Mesendoderm (in vitro differentiated cells): ENCODE measurements at regions not wholly inside any gene's neighbourhood (a gene's known extent, or its start where the extent isn't known, plus 50 kb on each side); places are given as distances from the start of the nearest gene placed in this dataset.

Experiments
- DNase-seq: peaks from one replicate; pipeline ENCODE4 v3.0.0; 2013
- H2AK5ac ChIP-seq: 2 replicates; pipeline ENCODE4 v1.6.1; 2013; ENCODE audit warnings: low read length, inconsistent platforms
- H2BK120ac ChIP-seq: 2 replicates; pipeline ENCODE4 v1.6.1; 2013; ENCODE audit warnings: low read depth, mild to moderate bottlenecking, low read length, moderate library complexity, mixed read lengths
- H2BK15ac ChIP-seq: replicated peaks from 2 replicates; pipeline ENCODE4 v1.6.1; 2013; ENCODE audit warnings: low read depth, mild to moderate bottlenecking, moderate library complexity
- H2BK5ac ChIP-seq: 2 replicates; pipeline ENCODE4 v1.6.1; 2013; ENCODE audit warnings: low read length, inconsistent platforms
- H3K18ac ChIP-seq: 2 replicates; pipeline ENCODE4 v1.6.1; 2013; ENCODE audit warnings: mild to moderate bottlenecking, low read length, mixed read lengths
- H3K23ac ChIP-seq: one replicate; pipeline ENCODE4 v1.6.1; 2013; ENCODE audit warnings: low read length
- H3K27ac ChIP-seq: 2 replicates; pipeline ENCODE4 v1.5.1; 2013; ENCODE audit warnings: low read depth, mild to moderate bottlenecking, inconsistent platforms, low read length, moderate library complexity
- H3K27me3 ChIP-seq: 2 replicates; pipeline ENCODE4 v1.6.1; 2013; ENCODE audit warnings: low read length, control low read depth, mild to moderate bottlenecking, inconsistent platforms; ENCODE audit not compliant: insufficient read depth, poor library complexity
- H3K36me3 ChIP-seq: 2 replicates; pipeline ENCODE4 v1.6.1; 2013; ENCODE audit warnings: low read length, inconsistent platforms; ENCODE audit not compliant: control insufficient read depth, insufficient read depth
- H3K4ac ChIP-seq: one replicate; pipeline ENCODE4 v1.6.1; 2013; ENCODE audit warnings: low read depth, mild to moderate bottlenecking, low read length, moderate library complexity
- H3K4me1 ChIP-seq: 2 replicates; pipeline ENCODE4 v1.6.1; 2013; ENCODE audit warnings: low read depth, low read length, inconsistent platforms; ENCODE audit not compliant: control insufficient read depth
- H3K4me2 ChIP-seq: 2 replicates; pipeline ENCODE4 v1.6.1; 2013; ENCODE audit warnings: low read length
- H3K4me3 ChIP-seq: 2 replicates; pipeline ENCODE4 v1.5.1; 2013; ENCODE audit warnings: mild to moderate bottlenecking, low read length
- H3K56ac ChIP-seq: one replicate; pipeline ENCODE4 v1.6.1; 2013; ENCODE audit warnings: low read length
- H3K79me1 ChIP-seq: 2 replicates; pipeline ENCODE4 v1.6.1; 2013; ENCODE audit warnings: low read length, inconsistent platforms
- H3K79me2 ChIP-seq: 2 replicates; pipeline ENCODE4 v1.6.1; 2013; ENCODE audit warnings: mild to moderate bottlenecking, low read length; ENCODE audit not compliant: control insufficient read depth, insufficient read depth
- H3K9ac ChIP-seq: 2 replicates; pipeline ENCODE4 v1.6.1; 2013; ENCODE audit warnings: low read length, inconsistent platforms
- H4K5ac ChIP-seq: one replicate; pipeline ENCODE4 v1.6.1; 2013; ENCODE audit warnings: low read length
- H4K8ac ChIP-seq: one replicate; pipeline ENCODE4 v1.6.1; 2013; ENCODE audit warnings: low read depth, mild to moderate bottlenecking, control low read depth, low read length, moderate library complexity
- WGBS: extraction: QIAGEN DNeasy Blood & Tissue Kit; methylation state at CpG from one replicate; pipeline ENCODE4 v1.1.7; 2013; ENCODE audit warnings: low lambda C conversion rate, missing lambda C conversion rate; ENCODE audit not compliant: insufficient coverage; ENCODE audit errors: extremely low coverage; 5-methylcytosine and 5-hydroxymethylcytosine counted together

DNA sequence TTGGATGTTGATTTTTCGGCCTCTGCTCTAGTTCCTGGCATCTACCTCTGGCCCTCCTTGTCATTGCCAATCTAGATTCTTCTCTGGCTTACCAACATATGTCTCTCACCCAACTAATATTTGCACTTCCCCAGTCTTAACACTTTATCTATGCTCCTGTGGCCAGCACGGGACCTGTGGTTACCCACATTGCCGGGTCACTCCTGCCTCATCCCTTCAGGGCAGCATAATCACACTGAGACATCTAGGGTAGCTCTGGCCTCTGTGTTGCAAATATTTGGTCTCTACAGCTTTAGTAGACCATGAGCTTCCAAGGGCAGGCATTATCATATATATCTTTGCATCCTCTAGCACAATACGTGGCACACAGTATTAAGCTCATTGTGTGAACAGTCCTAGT, 182.0 kb upstream of the ARHGAP20 start:
- Histone ChIP-seq H3K4me1 (peaks cover 5% of the 10 kb centered on the region), H2BK15ac (no peak overlapping the region), H4K8ac (no peak overlapping the region), H3K27me3 (no peaks in the 10 kb centered on the region), H3K4me3 (no peak overlapping the region), H2BK120ac (no peak overlapping the region), H3K9ac (no peak overlapping the region), H3K36me3 (no peaks in the 10 kb centered on the region), H3K79me2 (no peaks in the 10 kb centered on the region), H4K5ac (no peak overlapping the region), H3K56ac (no peak overlapping the region), H3K79me1 (no peaks in the 10 kb centered on the region), H3K4me2 (no peak overlapping the region), H2AK5ac (no peak overlapping the region), H3K27ac (no peak overlapping the region), H3K4ac (no peak overlapping the region), H2BK5ac (no peak overlapping the region), H3K23ac (no peak overlapping the region), H3K18ac (no peak overlapping the region)
- WGBS, result no CpG with 5 or more reads among the region's 4 CpGs
- DNase-seq, result no peak

DNA sequence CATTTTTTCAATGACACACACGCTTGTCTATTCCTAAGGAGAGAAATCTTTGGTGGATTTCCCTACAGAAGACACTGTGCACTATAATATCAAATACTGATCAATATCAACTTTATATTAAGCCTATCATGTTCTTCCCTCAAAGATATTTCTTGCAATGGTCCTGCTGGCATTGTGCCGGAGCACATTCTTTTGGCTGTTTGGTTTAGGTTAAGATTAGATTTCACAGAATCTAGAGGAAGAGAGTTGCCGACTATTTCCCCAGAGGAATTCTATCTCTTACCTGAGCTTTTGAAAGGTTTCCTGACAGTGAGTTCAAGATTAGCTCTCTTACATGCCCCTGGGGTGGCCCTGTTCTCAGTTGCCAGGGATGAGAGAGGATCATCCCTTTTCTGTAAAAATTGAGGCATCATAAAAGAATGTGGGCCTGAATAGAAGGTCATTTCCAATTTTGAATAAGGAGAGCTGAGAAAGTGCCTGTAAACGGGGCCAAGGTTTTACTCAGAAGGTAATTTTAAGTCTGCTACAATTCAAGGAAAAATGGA, 180.6 kb upstream of the ARHGAP20 start:
- DNase-seq, result peak; percentile 36
- Histone ChIP-seq H4K8ac (no peak overlapping the region), H3K79me2 (no peaks in the 10 kb centered on the region), H2AK5ac (no peak overlapping the region), H3K4ac (no peak overlapping the region), H3K27ac (no peak overlapping the region), H4K5ac (no peak overlapping the region), H3K79me1 (no peaks in the 10 kb centered on the region), H3K9ac (no peak overlapping the region), H3K4me2 (no peak overlapping the region), H2BK15ac (no peak overlapping the region), H2BK120ac (no peak overlapping the region), H3K4me1 (peaks cover 5% of the 10 kb centered on the region), H3K18ac (no peak overlapping the region), H3K27me3 (no peaks in the 10 kb centered on the region), H3K56ac (no peak overlapping the region), H3K36me3 (no peaks in the 10 kb centered on the region), H3K4me3 (no peak overlapping the region), H3K23ac (no peak overlapping the region), H2BK5ac (no peak overlapping the region)
- no CpG with 5 or more reads among the region's 4 CpGs for WGBS

DNA sequence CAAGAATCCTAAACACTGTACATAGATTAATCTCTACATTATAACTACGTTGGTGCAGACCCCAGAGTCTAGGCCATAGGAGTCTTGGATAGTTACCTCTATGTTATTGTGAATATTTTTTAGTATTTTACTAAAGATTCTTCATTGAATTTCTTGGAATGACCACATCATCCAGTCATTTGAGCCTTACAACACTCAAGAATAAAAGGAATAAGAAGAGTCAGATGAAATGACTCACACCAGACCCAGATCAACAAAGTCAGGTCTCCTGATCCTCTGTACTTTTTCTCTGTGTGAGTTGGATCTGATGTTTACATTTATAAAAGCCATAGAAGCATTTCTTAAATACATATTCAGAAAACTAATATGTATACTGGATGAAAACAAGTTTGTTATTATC, 179.2 kb upstream of the ARHGAP20 start:
- Histone ChIP-seq H3K27ac (no peak overlapping the region), H3K23ac (no peak overlapping the region), H3K27me3 (no peaks in the 10 kb centered on the region), H3K18ac (no peak overlapping the region), H2BK15ac (no peak overlapping the region), H3K4me1 (peaks cover 3% of the 10 kb centered on the region), H3K79me2 (no peaks in the 10 kb centered on the region), H2BK120ac (no peak overlapping the region), H3K36me3 (no peaks in the 10 kb centered on the region), H3K4ac (no peak overlapping the region), H3K4me3 (no peak overlapping the region), H3K56ac (no peak overlapping the region), H3K9ac (no peak overlapping the region), H3K79me1 (no peaks in the 10 kb centered on the region), H2BK5ac (no peak overlapping the region), H4K8ac (no peak overlapping the region), H4K5ac (no peak overlapping the region), H3K4me2 (no peak overlapping the region), H2AK5ac (no peak overlapping the region)
- DNase-seq, result no peak
- WGBS, result no CpG with 5 or more reads among the region's 1 CpG

DNA sequence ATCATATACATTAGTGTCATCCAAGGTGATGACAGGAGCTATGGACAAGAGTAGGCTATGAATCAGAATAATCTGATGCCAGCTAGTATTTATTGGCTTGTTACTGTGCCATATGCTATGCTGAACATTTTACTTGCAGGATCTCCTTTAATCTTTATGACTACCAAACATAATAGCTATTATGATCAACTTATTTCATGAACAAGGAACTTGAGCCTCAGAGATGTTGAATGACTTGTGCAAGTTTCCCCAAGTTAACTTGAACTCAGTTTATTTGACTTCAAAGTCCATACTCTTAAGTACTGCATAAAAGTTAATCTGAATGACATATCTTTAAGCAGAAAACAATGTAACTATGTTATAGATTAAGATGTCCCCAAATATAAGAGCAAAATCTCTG, 178.8 kb upstream of the ARHGAP20 start:
- DNase-seq, result no peak
- H3K23ac ChIP-seq, result no peak overlapping the region
- H4K8ac ChIP-seq, result no peak overlapping the region
- no peaks in the 10 kb centered on the region for H3K36me3 ChIP-seq
- H3K4me1 ChIP-seq, result peaks cover 2% of the 10 kb centered on the region
- H3K56ac ChIP-seq, result no peak overlapping the region
- no peaks in the 10 kb centered on the region for H3K79me2 ChIP-seq
- no peak overlapping the region for H3K4me3 ChIP-seq
- H2AK5ac ChIP-seq, result no peak overlapping the region
- H3K9ac ChIP-seq, result no peak overlapping the region
- H2BK120ac ChIP-seq, result no peak overlapping the region
- H3K79me1 ChIP-seq, result no peaks in the 10 kb centered on the region
- no peak overlapping the region for H2BK5ac ChIP-seq
- no peak overlapping the region for H3K18ac ChIP-seq
- no peaks in the 10 kb centered on the region for H3K27me3 ChIP-seq
- H4K5ac ChIP-seq, result no peak overlapping the region
- H2BK15ac ChIP-seq, result no peak overlapping the region
- no peak overlapping the region for H3K4ac ChIP-seq
- H3K4me2 ChIP-seq, result no peak overlapping the region
- no peak overlapping the region for H3K27ac ChIP-seq

DNA sequence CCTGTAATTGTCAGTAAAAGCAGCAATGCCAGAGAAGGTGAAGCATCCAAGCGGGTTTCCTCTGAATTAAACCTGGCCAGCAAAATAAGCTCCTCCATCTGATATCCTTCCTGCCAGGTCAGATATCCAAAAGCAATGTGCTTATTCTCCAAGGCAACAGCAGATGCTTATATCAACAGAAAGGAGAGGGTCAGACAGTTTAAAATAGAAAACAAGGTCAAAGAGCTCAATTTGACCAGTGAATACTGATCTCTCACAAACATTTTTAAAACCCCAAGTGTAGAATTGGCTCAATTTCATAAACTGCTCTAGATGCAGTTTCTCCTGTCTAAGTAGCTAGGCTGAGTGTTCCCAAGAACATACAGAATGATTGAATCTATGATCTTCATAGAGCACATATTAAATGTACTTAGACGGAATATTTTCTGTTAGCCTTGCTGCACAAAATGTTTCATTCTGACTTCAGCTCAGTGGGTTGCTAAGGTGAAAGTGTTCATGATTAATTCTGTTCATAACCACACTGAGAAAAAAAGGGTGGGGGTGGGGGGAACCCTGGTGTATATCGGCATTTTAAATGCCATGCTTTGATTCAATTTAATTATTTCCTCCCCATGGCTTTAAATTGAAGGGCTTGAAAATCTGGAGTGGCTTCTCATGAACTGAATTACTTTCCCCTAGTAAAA, 174.2 kb upstream of the ARHGAP20 start:
- WGBS, result no CpG with 5 or more reads among the region's 3 CpGs
- no peak overlapping the region for H3K4me2 ChIP-seq
- H3K4me3 ChIP-seq, result no peak overlapping the region
- H3K79me2 ChIP-seq, result no peaks in the 10 kb centered on the region
- no peaks in the 10 kb centered on the region for H3K79me1 ChIP-seq
- H3K56ac ChIP-seq, result no peak overlapping the region
- no peaks in the 10 kb centered on the region for H3K4me1 ChIP-seq
- no peak overlapping the region for H2BK120ac ChIP-seq
- no peaks in the 10 kb centered on the region for H3K36me3 ChIP-seq
- DNase-seq, result no peak
- no peak overlapping the region for H2BK15ac ChIP-seq
- H2AK5ac ChIP-seq, result no peak overlapping the region
- no peak overlapping the region for H3K27ac ChIP-seq
- H2BK5ac ChIP-seq, result no peak overlapping the region
- H4K8ac ChIP-seq, result no peak overlapping the region
- H4K5ac ChIP-seq, result no peak overlapping the region
- no peak overlapping the region for H3K4ac ChIP-seq
- H3K27me3 ChIP-seq, result no peaks in the 10 kb centered on the region
- no peak overlapping the region for H3K18ac ChIP-seq
- no peak overlapping the region for H3K9ac ChIP-seq
- H3K23ac ChIP-seq, result no peak overlapping the region

DNA sequence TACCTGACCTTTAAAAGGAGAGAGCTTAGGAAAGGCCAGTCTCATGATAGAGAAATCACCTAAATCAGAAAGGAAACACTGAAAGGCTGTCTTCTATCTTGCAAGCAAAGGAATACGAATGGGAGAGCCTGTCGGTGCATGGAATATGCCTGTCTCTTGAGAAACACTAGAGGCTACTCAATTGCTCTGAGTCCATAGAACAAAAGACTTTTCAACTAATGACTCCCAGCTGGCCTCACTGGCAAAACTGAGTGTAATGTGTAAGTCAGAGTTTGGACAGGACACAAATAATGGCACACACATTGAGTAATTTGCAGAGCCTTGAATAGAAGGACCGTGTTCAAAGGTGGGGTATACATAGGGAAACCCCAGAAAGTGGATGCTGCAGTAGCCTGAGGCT, 171.0 kb upstream of the ARHGAP20 start:
- Histone ChIP-seq H3K36me3 (no peaks in the 10 kb centered on the region), H3K56ac (no peak overlapping the region), H2BK15ac (no peak overlapping the region), H3K79me1 (no peaks in the 10 kb centered on the region), H3K4ac (no peak overlapping the region), H4K8ac (no peak overlapping the region), H4K5ac (no peak overlapping the region), H3K4me3 (no peak overlapping the region), H2BK120ac (no peak overlapping the region), H3K9ac (no peak overlapping the region), H3K79me2 (no peaks in the 10 kb centered on the region), H3K23ac (no peak overlapping the region), H3K4me1 (no peaks in the 10 kb centered on the region), H3K4me2 (no peak overlapping the region), H3K27ac (no peak overlapping the region), H2AK5ac (no peak overlapping the region), H3K18ac (no peak overlapping the region), H2BK5ac (no peak overlapping the region), H3K27me3 (no peaks in the 10 kb centered on the region)
- WGBS, result no CpG with 5 or more reads among the region's 3 CpGs
- no peak for DNase-seq
